ENCODE measurements at regions not wholly inside any gene's neighbourhood (a gene's known extent, or its start where the extent isn't known, plus 50 kb on each side); places are given as distances from the start of the nearest gene placed in this dataset.

DNA sequence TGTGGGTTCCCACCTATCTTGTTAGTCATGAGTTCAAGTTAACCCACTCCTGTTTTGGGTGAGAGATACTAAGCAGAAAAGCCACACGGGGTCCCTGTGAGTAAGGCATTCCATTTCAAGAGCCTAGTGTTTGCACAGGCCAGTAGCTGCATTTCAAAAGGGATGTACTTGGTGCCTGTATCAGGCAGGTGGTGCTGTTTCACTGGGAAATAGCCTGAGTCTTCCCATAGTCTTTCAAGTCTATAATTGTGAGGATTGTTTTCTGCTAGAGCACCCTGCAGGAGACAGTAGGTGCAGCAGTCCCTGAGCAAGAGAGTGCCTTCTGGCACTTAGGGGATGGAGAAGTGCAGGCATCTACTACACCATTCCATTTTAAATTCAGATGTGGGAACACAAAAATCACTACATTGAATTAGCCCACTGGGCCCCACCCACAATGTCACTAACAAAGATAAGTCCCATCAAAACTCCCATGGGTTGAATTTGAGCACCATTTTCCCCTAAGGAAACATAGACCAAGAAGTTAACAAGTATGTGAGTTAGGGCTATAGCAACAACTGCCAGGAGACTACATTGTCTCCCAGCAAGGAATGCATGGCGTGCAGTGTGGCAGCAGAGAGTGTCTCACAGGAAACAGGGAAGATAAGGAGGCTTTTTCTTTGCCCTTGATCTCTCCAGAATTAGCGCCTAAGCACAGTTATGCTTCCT, 263.2 kb downstream of the COX7C start:
- peak; percentile 88 for DNase-seq

DNA sequence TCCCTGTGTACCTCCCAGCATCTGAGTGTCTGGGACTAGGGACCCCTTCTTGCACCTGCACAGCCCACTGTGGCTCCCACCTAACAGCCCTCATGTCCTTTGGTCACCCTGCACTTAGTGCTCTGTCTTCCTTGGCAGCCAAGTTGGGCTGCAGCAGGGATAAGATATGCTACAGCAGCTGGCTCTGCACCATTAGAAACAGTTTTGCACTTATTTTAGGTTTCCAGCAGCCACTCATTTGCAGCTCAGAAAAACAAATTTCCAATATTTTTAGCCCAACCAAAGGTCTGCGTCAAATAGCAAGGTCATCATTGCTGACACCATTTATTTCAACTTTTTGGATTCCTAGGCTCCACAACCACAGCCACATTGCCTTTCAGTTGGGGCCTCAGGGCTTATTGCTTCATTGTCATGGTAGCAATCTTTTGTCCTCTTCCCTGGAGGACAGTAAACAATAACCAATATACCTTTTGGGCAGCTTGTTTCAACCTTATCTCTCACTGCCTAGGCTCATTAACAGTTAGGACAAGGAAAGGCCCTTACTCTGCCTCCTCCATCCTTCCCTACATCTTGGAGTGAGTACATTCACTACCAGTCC, 263.9 kb downstream of the COX7C start:
- DNase-seq: no peak

DNA sequence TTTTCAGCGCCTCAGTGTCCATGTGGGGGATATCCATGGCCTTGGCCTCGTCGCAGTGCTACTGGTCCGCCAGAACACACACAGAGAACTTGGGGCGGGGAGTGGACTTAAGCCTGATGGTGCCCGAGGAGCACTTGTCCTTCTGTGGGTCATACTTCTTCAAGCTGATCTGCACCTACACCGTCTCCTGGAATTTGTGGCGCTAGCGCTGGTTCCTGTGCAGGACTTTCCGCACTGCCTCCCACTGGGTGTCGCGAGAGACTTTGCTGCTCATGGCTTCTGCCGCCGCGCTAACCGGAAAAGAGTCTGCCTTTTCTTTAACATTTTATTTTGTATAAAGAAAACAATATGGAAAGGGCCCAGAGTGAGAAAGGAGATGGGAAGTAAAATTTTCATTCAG, 266.9 kb downstream of the COX7C start:
- no peak for DNase-seq

- no peak for DNase-seq
Observed at GRCh38 chr5:86885011-86885410, 267.3 kb downstream of the COX7C start.

GRCh38 chr5:86885489-86886230, 267.9 kb downstream of the COX7C start:
- peak; percentile 69 for DNase-seq

GRCh38 chr5:86890375-86890774, 272.6 kb downstream of the COX7C start:
- no peak for DNase-seq

DNA sequence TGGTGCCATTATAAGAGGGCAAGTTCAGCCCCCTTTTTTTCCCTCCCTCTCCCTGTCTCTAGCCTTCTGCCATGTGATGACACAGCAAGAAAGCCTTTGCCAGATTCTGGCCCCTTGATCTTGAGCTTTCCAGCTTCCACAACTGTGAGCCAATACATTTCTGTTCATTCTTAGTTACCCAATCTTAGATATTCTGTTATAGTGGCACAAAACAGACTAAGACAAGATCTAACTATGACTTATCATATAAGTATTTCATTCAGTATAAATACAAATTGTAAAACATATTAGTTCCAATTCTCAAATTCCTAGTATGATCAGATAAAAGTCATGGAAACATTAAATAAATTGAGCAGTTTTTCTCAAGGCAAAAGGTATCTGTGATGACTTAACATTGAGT, 276.3 kb downstream of the COX7C start:
- DNase-seq: peak; percentile 25

GRCh38 chr5:86896916-86897315, 279.2 kb downstream of the COX7C start:
- DNase-seq: no peak

DNA sequence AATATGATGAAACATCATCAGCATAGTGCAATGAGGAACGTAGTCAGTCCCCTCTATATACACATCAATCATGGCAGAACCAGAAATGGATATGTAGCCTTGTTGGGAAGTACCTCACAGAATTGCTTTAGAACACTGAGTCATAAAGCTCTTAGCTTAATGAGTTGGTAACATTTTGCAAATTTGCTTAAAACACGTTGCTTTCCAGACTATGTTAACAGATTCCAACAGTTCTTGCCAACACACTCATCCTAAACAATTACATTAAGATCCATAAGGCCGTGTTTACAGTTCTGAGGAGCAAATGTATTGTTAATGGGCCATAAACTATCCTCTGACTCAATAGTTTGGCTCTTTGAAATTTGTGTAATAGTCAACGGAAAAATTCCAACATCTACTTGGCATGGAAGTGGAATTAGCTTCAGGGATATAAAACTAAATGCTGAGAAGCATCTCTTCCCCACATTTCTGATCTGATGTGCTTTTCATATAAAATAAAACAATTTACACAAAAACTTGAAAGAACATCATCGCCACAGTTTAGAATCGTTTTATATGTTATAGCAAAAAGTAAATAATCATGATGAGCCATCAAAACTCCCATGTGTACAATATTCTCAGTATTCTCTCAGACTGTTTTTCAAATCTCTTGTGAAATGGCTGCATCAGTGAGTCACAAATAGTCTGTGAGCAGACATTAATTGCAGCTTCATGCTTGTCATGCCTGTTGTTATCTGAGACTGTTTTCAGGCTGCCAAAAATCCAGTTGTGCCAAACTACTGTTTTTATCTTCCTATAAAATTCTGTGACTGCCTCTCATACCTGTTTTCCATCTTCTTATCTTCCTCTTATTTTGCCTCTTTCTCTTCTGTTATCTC, 291.9 kb downstream of the COX7C start:
- no peak for DNase-seq

DNA sequence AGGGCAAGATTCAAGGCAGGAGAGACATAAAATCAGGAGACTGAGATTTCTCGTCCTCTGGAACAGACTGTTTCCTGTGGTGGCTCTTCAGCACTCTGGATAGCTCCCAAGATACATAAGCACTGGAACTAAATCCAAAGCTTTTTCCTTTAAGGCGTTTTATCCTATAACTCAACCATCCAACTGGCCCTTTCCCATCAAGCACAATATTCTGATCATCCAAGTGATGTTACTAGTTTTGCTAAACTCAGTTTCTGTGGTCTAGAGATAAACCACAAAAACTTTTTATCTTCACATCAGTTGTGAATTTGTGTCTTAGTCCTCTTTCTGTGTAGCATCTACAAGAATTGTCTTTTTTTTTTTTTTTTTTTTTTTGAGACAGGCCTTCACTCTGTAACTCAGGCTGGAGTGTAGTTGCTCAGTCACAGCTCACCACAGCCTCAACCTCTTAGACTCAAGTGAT, 299.4 kb downstream of the COX7C start:
- peak; percentile 52 for DNase-seq

- peak; percentile 14 for DNase-seq
Observed at GRCh38 chr5:86918246-86918645, 300.5 kb downstream of the COX7C start.

- no peak for DNase-seq
Observed at GRCh38 chr5:86926033-86926432, 308.3 kb downstream of the COX7C start.

GRCh38 chr5:86929123-86929766, 311.5 kb downstream of the COX7C start:
- no peak for DNase-seq

- DNase-seq: no peak
Observed at GRCh38 chr5:86951761-86952160, 315.9 kb upstream of the RASA1 start.

GRCh38 chr5:86964889-86965288, 302.8 kb upstream of the RASA1 start:
- DNase-seq: no peak

DNA sequence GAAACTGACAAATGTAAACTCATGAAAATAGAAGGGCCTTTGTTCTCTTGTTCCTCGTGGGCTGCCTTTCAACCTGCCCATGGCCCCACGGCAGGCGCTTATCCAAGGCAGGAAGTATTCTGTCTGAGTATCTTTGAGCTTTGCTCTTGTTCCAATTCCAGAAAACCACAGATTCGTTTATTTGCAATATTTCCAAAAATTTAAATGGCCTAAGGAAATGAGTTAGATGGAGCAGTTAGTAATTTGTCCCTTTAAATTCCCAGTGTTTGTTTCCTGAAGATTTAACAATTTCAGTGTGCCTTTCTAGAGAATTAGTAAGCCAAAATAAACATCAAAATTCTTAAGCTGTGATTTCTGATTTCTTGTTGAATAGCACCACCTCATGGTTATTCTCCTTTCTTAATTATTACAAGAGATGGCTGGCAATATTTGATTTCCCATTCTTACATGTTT, 299.4 kb upstream of the RASA1 start:
- peak; percentile 67 for DNase-seq

DNA sequence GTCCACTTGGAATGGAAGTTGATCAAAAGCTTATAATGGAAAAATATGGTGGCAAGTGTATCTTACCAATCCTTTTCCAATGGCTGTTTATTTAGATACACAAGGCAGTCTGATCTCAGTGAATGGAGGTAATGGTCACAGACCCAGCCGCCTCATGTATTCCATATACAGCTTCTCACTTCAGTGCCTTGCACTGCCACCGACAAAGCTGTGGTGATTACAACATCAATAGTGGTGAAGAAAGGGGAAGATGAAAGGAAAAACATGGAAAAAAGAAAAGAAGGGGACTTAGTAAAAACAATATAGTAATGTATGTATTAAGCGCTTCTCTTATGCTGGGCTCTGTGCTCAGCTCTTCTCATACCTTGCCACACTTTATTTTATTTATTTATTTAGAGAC, 297.3 kb upstream of the RASA1 start:
- DNase-seq: peak; percentile 12

- DNase-seq: peak; percentile 36
Observed at GRCh38 chr5:86971034-86971571, 296.6 kb upstream of the RASA1 start.

DNA sequence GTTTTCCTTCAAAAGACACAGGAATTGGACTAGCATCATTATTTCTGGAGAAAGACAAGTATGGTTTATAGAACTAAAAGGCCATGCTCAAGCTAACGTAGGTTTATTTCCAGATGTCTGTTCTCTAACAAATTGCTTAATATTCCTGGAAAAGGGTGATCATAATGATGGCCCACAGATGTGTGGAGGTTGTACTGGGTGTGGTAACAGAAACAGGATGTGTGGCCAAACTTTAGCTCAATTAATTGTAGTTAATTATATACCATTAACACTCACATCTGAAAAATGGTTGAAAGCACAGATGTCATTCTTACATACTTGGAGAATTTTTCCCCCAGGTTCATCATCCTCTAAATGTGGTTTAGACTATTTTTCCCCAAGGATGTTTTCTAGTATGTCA, 292.7 kb upstream of the RASA1 start:
- peak; percentile 66 for DNase-seq

DNA sequence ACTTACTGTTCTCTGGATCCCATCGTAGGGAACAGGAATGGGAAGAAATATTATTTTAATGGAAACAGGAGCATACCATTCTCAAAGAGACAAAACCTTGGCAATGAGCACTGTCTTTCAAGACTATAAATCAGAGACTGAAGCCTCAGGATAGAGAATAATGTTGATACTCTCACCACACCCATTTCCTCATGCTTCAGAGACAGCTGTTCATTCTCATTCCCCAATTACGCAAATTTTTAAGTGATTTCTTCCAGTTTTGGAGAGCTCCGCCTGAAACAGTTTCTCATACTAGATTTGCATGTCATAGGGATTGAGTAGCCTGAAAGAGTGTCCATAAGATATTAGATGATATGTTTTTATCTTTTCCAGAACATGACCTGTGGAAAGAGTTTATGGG, 290.5 kb upstream of the RASA1 start:
- no peak for DNase-seq

DNA sequence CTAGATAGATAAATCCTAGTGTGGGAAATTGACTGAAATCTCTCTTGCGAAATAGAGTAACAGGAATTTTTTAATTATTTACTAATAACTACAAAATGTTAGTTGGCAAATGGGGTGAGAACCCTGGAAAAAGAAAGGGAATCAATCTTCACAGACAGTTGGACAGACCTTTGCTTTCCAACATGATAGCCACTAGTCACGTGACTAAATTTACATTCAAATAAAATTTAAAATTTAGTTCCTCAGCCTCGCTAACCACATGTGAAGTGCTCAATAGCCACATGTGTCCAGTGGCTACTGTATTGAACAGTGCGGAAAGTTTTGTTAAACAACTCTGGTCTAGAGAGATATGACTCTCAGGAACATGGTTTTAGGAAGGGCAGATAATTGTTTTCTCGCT, 289.9 kb upstream of the RASA1 start:
- DNase-seq: no peak

DNA sequence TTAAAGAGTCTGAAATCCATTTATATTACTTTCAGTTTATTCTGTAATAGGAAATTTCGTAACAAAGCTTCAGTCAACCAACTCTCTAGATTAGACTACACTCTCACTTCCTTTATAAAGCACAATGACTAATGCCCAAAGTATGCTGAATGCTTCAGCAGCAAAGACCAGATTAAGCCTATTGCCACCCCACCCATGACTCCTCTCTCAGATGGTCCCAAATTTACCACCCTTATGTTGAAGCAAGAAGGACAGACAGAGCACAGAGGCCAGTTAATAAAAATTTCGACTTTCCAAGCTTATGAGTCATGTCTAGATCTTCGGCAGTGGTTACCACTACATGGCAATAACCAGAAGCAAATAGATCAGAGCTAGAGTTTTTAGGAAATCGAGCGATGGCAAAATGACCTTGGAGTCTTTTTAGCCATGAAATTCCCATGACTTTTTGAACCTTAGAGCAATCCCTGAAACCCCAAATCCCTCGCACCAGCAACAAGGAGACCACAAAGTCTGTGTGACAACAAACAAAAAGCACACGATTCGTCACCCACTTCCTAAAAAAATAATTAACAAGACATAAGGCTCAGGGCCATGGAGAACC, 287.8 kb upstream of the RASA1 start:
- peak; percentile 65 for DNase-seq

Data from hematopoietic multipotent progenitor cell treated with erythropoietin and hydrocortisone succinate and interleukin-3 and kit ligand, for 4 days (in vitro differentiated cells).